Esophagus squamous epithelium (tissue), 5 donors: ENCODE measurements at regions not wholly inside any gene's neighbourhood (a gene's known extent, or its start where the extent isn't known, plus 50 kb on each side); places are given as distances from the start of the nearest gene placed in this dataset.
A peak's percentile ranks its signal among the peaks of the same experiment; 100 is the strongest.

Experiments
- DNase-seq: peaks from one replicate; lab custom pipeline; 2025; lab: John Stamatoyannopoulos, UW
- H3K27ac ChIP-seq, 4 donors: fragments of 200-600 bp; sonication (generic); one replicate each; pipeline ENCODE4 v1.5.1; 2016 to 2019; ENCODE audit warnings: mild to moderate bottlenecking in 1 of 4
- H3K27me3 ChIP-seq, 4 donors: fragments of 200-600 bp; sonication (generic); 1 replicate in 3 of 4; 2 replicates in 1 of 4; pipeline versions ENCODE4 v1.5.1 to v1.6.0; 2017 to 2021; ENCODE audit warnings: antibody characterized with exemption in 1 of 4
- H3K36me3 ChIP-seq, 3 donors: fragments of 200-600 bp; sonication (generic); one replicate each; pipeline ENCODE4 v1.5.1; 2016 to 2019
- H3K4me1 ChIP-seq, 3 donors: fragments of 200-600 bp; sonication (generic); one replicate each; pipeline ENCODE4 v1.5.1; 2017 to 2019
- H3K4me3 ChIP-seq, 4 donors: fragments of 200-600 bp; sonication (generic); 1 replicate in 3 of 4; 2 replicates in 1 of 4; pipeline ENCODE4 v1.5.1; 2016 to 2019; ENCODE audit warnings: mild to moderate bottlenecking in 2 of 4, moderate library complexity in 1 of 4
- H3K9me3 ChIP-seq, 3 donors: fragments of 200-600 bp; sonication (generic); one replicate each; pipeline ENCODE4 v1.5.1; 2016 to 2019
- CTCF ChIP-seq, 6 experiments: fragments of 450-650 bp in 4 of 6; fragments of 200-600 bp in 2 of 6; sonication (generic) in 2 of 6; IDR thresholded peaks; one replicate each; pipeline ENCODE4 v1.5.1; 2016 to 2019; ENCODE audit warnings: antibody characterized with exemption in 6 of 6, mild to moderate bottlenecking in 4 of 6, moderate library complexity in 4 of 6
- POLR2A ChIP-seq, 4 donors: fragments of 450-650 bp; IDR thresholded peaks; one replicate each; pipeline ENCODE4 v1.6.1; 2017; ENCODE audit warnings: antibody characterized with exemption in 4 of 4, mild to moderate bottlenecking in 4 of 4, moderate library complexity in 3 of 4
- WGBS, 2 donors: methylation state at CpG; one replicate each; pipeline ENCODE4 v1.1.5; 2018; 5-methylcytosine and 5-hydroxymethylcytosine counted together
- intact Hi-C: fragments of 100-400 bp; cut with DNase I; formaldehyde crosslinking; loops from one replicate; pipeline ENCODE4 v1.15.0; 2022
- donor health status: DM: yes; HTN: yes; CAD: no.

DNA sequence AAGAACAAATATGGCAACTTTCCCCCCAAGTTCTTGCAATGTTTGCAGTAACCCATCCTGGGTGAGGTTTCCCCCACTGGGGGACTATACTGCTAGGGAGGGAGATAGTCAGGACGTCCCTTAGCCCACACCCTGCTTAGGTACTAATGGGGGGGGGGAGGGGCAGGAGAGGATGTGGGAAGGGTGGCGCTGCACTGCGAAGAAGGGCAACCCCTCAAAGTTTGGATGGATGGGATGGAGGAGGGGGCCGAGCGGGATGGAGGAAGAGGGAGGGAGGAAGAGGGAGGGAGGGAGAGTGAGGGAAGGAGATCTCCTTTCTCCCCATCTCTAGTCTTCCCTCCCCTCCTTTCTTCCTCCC is 100.6 kb upstream of the HSD17B12 start:
- intact Hi-C loops: no loop called here
- H3K27ac ChIP-seq: no peak overlapping the region
- H3K4me3 ChIP-seq: peak overlapping the region in 3 of 4 donors; percentile 39 to 67 (median 47)
- 0 to 2% methylated on average over 5 of the region's 5 CpGs for WGBS, 2 donors
- TF ChIP-seq CTCF (IDR thresholded peaks at IDR 0.05) (no peak), POLR2A (IDR thresholded peaks at IDR 0.05) (no peak)
- peaks cover 16 to 100% (median 63%) of the 10 kb centered on the region in 4 donors for H3K27me3 ChIP-seq
- no peaks in the 10 kb centered on the region for H3K36me3 ChIP-seq
- H3K4me1 ChIP-seq: peaks cover 28 to 68% (median 41%) of the 10 kb centered on the region in 3 donors
- no peaks in the 10 kb centered on the region for H3K9me3 ChIP-seq
- DNase-seq: no peak

GRCh38 chr11:43580735-43581369 is 99.7 kb upstream of the HSD17B12 start:
- intact Hi-C loops: no loop called here

GRCh38 chr11:43581370-43582023 is 99.0 kb upstream of the HSD17B12 start:
- DNase-seq: no peak
- TF ChIP-seq CTCF (IDR thresholded peaks at IDR 0.05): no peak
- TF ChIP-seq POLR2A (IDR thresholded peaks at IDR 0.05): no peak
- intact Hi-C loops: no loop called here
- no peak overlapping the region for H3K27ac ChIP-seq
- H3K4me1 ChIP-seq: peaks cover 26 to 52% (median 28%) of the 10 kb centered on the region in 3 donors
- H3K9me3 ChIP-seq: no peaks in the 10 kb centered on the region
- no peaks in the 10 kb centered on the region for H3K36me3 ChIP-seq
- WGBS, 2 donors: 2 to 6% methylated on average over 26 to 31 of the region's 39 CpGs
- peaks cover 16 to 99% (median 53%) of the 10 kb centered on the region in 4 donors for H3K27me3 ChIP-seq
- peak overlapping the region in 3 of 4 donors; percentile 12 to 41 (median 13) for H3K4me3 ChIP-seq

More at GRCh38 chr11:43580735-43581369, 99.7 kb upstream of the HSD17B12 start:
- no peak for TF ChIP-seq POLR2A (IDR thresholded peaks at IDR 0.05)
- TF ChIP-seq CTCF (IDR thresholded peaks at IDR 0.05): no peak
- Histone ChIP-seq H3K9me3 (no peaks in the 10 kb centered on the region), H3K36me3 (no peaks in the 10 kb centered on the region), H3K4me3 (peak overlapping the region in 3 of 4 donors; percentile 12 to 41 (median 13)), H3K27ac (no peak overlapping the region), H3K27me3 (peaks cover 16 to 99% (median 57%) of the 10 kb centered on the region in 4 donors), H3K4me1 (peaks cover 28 to 58% (median 31%) of the 10 kb centered on the region in 3 donors)
- no peak for DNase-seq
- 1 to 2% methylated on average over 12 to 22 of the region's 39 CpGs for WGBS, 2 donors

DNA sequence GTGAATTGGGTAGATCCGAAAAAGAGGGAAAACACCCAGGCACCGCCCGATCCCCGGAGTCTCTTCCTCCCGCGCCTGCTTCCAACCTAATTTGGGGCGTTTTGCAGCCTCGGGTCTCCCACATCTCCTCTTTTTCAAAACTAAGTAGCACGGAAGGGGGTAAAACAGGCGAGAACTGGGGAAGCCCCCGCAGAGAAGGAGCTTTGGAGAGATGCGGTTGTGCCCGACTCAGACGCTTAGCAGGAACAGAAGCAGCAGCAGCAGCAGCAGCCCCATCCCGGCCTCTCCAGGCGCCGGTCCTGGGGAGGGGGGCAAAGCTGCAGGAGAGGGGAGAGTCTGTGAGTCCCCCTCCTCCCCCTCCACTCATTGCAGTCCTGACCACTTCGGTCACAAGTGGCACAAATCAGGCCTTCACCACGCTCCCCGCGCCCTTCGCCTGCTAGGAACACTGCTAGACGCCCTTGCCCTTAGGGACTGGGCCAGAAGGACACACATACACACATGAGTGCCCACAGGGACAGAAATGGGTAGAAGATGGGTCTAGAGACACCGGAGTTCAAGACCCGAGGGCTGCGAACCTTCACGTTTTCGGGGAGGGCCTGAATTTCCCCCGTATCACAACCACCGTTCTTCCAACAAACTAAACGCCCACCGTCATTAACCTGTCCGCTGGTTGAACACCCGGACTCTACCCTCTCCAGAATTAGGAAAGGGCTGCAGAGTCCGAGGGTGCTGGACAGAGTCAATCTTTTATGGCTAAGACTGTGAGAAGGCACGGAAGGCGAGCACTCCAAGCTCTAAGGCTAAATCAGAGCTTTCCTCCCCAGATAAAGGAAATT is 98.3 kb upstream of the HSD17B12 start:
- Histone ChIP-seq H3K27me3 (peaks cover 16 to 99% (median 46%) of the 10 kb centered on the region in 4 donors), H3K4me1 (peaks cover 22 to 44% (median 28%) of the 10 kb centered on the region in 3 donors), H3K36me3 (no peaks in the 10 kb centered on the region), H3K9me3 (no peaks in the 10 kb centered on the region), H3K4me3 (no peak overlapping the region), H3K27ac (no peak overlapping the region)
- TF ChIP-seq POLR2A (IDR thresholded peaks at IDR 0.05) (no peak), CTCF (IDR thresholded peaks at IDR 0.05) (no peak)
- 12 to 22% methylated on average over 12 to 19 of the region's 37 CpGs for WGBS, 2 donors
- no peak for DNase-seq
- intact Hi-C loops: no loop called here
